ENCODE measurements at regions not wholly inside any gene's neighbourhood (a gene's known extent, or its start where the extent isn't known, plus 50 kb on each side); places are given as distances from the start of the nearest gene placed in this dataset.

DNA sequence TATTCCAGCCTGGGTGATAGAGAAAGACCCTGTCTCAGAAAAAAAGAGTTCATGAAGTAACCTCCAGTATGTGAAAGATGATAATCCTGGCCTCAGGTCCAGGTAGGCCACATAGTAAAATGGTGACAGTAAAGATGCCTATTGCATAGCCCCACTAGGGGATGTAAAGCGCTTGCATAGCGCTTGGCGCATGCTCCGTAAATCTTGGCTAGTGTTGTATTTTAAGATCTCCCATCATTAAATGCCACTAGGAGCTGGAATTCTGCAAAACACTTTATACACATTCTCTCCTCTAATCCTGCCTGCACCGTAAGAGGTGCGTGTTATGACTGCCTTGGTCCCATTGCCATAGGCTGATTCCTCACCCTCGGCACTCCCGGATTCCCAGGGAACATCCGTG lies 153.6 kb downstream of the TFCP2L1 start (continued):
- TF ChIP-seq STAT6 (CRISPR knock-in tag; conservative IDR thresholded peaks at IDR 0.05; ENCODE audit: low read depth) (no peak), NR2C2 (CRISPR knock-in tag; IDR thresholded peaks at IDR 0.05) (no peak), USF1 (CRISPR knock-in tag; IDR thresholded peaks at IDR 0.05) (no peak), NR3C1 (CRISPR knock-in tag; conservative IDR thresholded peaks at IDR 0.05; ENCODE audit: low read depth) (no peak)

- H3K27me3 Mint-ChIP-seq (ENCODE audit: low read depth), result peaks cover 8% of the 10 kb centered on the region
- no peak overlapping the region for H3K27ac Mint-ChIP-seq
- peak; percentile 7 for ATAC-seq
- TF ChIP-seq ZNF425 (CRISPR knock-in tag; conservative IDR thresholded peaks at IDR 0.05), result no peak
- TF ChIP-seq NR2C2 (CRISPR knock-in tag; IDR thresholded peaks at IDR 0.05), result no peak
- no peak for TF ChIP-seq NFE2L1 (CRISPR knock-in tag; IDR thresholded peaks at IDR 0.05)
- TF ChIP-seq, protein P1, sequence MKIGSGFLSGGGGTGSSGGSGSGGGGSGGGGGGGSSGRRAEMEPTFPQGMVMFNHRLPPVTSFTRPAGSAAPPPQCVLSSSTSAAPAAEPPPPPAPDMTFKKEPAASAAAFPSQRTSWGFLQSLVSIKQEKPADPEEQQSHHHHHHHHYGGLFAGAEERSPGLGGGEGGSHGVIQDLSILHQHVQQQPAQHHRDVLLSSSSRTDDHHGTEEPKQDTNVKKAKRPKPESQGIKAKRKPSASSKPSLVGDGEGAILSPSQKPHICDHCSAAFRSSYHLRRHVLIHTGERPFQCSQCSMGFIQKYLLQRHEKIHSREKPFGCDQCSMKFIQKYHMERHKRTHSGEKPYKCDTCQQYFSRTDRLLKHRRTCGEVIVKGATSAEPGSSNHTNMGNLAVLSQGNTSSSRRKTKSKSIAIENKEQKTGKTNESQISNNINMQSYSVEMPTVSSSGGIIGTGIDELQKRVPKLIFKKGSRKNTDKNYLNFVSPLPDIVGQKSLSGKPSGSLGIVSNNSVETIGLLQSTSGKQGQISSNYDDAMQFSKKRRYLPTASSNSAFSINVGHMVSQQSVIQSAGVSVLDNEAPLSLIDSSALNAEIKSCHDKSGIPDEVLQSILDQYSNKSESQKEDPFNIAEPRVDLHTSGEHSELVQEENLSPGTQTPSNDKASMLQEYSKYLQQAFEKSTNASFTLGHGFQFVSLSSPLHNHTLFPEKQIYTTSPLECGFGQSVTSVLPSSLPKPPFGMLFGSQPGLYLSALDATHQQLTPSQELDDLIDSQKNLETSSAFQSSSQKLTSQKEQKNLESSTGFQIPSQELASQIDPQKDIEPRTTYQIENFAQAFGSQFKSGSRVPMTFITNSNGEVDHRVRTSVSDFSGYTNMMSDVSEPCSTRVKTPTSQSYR (CRISPR knock-in tag; IDR thresholded peaks at IDR 0.05), result no peak
- TF ChIP-seq CREM (CRISPR knock-in tag; IDR thresholded peaks at IDR 0.05), result no peak
- no peak for TF ChIP-seq ATF1 (CRISPR knock-in tag; IDR thresholded peaks at IDR 0.05)
- TF ChIP-seq ZSCAN18 (CRISPR knock-in tag; IDR thresholded peaks at IDR 0.05), result no peak
- TF ChIP-seq CDX4 (CRISPR knock-in tag; IDR thresholded peaks at IDR 0.05; ENCODE audit: borderline replicate concordance), result no peak
- TF ChIP-seq CBFB (CRISPR knock-in tag; IDR thresholded peaks at IDR 0.05; ENCODE audit: low read depth), result no peak
- TF ChIP-seq TP53 (CRISPR knock-in tag; IDR thresholded peaks at IDR 0.05), result no peak
- no peak for TF ChIP-seq CTCF (IDR thresholded peaks at IDR 0.05)
- ChIA-PET POLR2A (no interaction called here), CTCF (interaction anchor here (1.0 to 7.8 kb wide), 11 partner anchors 12 to 231 kb away, joined by 3 to 112 read pairs (median 4); no protein-coding TSS in a partner anchor)
- 0 out of 2 replicates have a peak overlapping the region, but pooled peaks have one; percentile 27 for H3K4me3 Mint-ChIP-seq
- no peak for DNase-seq (ENCODE audit: low spot score)
- peaks cover 9% of the 10 kb centered on the region for H3K9me3 Mint-ChIP-seq
- H3K36me3 Mint-ChIP-seq, result no peaks in the 10 kb centered on the region
- peaks cover 23% of the 10 kb centered on the region for H3K4me1 Mint-ChIP-seq
These were observed 152.8 kb downstream of the TFCP2L1 start for GRCh38 chr2:121132054-121132761.
